T-helper 9 cell (primary cell): ENCODE measurements at regions not wholly inside any gene's neighbourhood (a gene's known extent, or its start where the extent isn't known, plus 50 kb on each side); places are given as distances from the start of the nearest gene placed in this dataset.

ENCODE experiments used
- DNase-seq: peaks from one replicate; pipeline ENCODE4 v3.0.0-alpha.2; 2020

DNA sequence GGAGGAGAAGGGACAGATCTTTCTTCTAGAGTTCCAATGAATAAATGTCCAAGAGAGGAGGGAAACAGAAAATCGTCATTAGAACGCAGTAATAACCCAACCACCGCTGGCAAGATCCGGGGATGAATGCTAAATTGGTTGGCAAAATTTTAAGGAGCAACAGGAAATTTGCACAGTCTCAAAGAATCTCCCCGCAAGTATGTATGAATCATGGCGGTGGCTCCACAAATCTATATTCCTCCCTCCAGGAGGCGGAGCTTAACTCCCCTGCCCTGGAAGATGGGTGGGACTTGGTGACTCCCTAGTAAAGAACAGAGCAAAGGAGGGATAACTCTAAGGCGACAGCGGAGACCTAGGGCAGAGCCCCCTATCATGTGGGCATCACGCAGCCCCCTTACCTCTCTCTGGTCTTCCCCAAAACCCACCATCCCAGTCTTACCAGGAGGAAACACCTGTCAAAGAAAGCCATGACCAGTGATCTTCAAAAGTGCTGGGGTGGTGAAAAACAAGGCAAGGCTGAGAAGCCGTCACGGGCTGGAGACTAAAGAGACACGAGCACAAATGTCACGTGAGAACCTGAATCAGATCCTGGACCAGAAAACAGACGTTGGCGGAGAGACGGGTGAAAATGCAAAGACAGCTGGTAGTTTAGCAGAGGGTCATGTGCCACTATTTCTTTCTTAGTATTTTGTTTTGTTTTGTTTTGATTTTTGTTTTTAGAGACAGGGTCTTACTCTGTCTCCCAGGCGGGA, 125.8 kb downstream of the NCOR2 start:
- DNase-seq = no peak

DNA sequence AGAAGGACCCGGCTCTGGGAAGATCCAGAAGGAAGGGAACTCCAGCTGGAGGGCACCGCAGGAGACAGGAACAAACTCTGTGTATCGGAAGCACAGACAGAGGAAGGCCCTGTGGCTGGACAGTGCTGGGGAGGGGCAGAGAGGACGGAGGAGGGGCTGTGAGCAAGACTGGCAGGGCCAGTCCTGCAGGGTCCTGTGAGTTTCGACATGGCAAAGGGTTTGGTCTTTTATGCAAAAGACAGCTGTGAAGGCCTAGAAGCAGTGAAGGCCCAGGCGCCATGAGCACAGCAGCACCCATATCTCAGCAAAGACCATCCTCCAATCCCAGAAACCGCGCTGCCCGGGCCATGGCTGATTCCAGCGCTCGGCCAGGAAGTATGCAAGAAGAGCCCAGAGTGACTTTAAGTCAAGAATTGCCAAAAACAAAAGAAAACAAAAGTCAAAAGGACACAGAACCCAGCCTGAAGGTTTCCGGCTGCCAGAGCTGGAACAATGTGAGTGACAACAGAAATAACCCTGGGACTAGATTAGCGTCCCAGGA, 126.5 kb downstream of the NCOR2 start:
- DNase-seq = no peak

DNA sequence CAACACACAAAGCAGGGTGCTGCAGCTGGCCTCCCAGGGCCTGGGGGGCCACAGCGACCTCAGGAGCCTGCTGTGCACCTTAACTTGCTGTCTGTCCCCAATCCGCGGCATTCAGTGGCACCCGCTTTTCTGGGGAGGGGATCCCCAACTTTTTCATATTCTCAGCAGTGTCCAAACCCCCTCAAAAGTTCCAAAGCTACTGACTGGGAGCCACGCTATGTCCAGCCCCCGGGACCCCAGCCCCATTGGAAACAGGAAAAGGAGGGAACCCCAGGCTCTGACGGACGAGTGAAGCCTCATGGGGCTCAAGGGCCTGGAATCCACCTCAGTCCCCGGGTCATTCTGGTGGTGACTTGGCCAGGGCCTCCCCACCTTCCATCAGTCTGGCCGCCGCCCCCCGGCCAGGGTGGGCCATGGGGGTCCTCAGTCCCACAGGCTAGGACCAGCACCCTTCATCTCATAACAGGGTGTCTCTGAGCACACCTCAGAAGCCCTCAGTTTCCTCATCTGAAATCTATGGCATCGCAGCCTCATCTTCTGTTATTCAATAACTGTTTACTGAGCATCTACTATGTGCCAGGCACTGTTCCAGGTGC, 127.3 kb downstream of the NCOR2 start:
- no peak for DNase-seq

DNA sequence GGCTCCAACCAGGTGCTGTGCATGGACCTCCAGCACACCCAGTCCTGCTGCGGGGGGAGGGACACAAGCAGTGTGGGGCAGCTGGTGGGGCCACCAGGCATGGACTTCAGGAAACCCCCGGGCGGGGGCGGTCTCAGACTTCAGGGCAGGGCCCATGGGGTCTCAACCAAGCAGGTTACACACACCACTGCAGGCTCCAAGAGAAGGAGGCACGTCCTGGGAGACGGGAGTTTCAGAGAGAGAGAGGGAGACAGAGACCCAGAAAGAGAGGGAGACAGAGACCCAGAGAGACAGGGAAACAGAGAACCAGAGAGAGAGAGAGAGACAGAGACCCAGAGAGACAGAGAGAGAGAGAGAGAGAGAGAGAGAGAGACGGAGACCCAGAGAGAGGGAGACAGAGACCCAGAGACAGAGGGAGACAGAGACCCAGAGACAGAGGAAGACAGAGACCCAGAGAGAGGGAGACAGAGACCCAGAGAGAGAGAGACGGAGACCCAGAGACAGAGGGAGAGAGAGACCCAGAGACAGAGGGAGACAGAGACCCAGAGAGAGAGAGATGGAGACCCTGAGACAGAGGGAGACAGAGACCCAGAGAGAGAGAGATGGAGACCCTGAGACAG, 128.9 kb downstream of the NCOR2 start:
- DNase-seq = no peak

DNA sequence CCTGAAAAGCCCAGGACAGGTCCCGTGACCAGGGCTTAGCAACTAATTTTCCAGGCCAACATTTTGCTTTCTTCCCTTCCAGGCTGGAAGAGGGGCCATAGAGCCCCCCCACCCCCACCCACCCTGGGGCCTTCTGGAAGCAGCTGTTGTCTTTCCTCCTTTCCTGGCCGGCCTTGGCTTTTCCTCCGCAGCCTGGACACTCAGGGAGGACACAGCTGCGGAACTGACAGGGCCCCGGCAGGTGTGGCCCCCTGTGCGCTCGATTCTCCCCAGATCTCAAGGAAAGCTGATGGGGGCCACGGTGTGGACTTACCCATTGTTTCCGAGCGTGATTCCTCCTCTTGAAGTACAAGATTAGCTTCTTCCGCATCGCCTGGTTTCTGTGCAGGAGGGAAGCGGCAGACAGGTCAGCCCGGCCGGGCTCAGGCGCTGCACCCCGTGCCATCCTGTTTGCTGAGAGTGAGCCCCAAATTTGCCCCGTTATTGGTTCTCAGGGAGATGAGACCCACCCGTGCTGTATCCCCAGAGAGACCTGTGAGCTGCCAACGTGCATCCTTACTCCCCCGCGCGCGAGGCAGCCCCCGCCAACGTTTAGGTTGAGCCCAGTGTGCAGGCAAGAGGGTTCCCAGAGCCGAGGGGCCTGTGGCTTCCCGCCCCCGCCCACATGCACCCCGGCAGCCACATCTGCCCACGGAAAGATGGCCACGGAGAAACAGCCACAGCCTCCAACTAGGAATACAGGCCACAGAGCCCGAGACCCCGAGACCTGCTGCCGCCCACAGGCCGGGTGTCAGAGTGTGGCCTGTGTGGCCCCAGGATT, 129.6 kb downstream of the NCOR2 start:
- DNase-seq = no peak

DNA sequence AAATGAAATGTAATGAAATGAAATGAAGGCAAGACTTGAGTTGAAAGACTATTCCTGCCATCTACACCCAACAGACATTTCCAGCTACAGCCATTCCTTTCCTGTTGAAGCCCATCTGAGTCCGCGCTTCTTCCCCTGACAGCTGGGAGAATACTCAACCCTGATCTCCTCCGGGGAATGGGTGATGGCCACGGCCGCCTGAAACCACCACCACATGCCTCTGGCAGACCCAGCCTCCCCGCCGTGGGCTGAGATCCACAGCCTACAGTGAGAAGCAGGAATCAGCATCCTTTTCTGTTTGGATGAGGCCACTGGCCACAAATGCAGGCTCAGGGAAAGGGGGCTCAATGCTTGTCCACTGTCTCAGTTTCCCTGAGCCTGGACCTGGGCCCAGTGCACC, 130.3 kb downstream of the NCOR2 start:
- DNase-seq = no peak

DNA sequence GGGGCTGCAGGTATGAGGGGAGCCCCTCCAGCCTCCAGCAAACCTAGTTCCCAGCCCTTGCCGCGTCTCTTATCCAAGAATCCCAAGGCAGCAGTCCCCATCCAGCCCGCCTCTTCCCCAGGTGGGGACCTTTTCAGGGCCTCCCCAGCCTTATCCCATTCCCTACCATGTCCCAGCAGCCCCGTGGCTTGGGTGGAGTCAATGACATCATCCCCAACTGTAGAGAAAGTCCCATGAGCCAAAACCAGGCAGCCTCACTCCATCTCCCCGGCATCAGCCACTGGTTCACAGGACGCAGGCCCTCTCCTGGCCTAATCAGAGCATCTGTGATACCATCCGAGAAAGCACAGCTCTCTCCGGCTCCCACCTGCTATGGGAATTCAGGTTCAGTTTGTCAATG, 131.0 kb downstream of the NCOR2 start:
- DNase-seq = no peak

DNA sequence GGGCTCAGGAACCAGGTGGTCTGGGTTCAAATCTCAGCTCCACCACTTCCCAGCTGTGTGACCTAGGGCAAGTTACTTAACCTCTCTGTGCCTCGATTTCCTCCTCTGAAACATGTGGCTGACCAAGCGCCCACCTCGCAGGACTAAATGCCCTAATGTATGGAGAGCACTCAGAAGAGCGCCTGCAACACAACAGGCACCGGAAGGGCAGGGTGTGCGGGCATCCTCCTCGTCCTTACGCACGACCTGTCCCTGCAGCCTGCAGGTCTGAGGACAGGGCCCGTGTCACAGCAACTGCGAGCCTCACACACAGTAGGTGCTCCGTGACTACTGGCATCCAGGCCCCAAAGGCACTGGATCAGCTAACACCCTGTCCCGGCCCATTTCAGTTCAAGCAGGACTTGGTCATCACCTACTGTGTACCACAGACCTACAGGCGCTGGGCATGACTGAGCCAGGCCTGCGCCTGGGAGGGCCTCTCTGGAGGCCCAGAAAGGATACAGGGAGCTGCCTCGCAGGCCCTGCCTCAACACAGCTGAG, 131.5 kb downstream of the NCOR2 start:
- no peak for DNase-seq

DNA sequence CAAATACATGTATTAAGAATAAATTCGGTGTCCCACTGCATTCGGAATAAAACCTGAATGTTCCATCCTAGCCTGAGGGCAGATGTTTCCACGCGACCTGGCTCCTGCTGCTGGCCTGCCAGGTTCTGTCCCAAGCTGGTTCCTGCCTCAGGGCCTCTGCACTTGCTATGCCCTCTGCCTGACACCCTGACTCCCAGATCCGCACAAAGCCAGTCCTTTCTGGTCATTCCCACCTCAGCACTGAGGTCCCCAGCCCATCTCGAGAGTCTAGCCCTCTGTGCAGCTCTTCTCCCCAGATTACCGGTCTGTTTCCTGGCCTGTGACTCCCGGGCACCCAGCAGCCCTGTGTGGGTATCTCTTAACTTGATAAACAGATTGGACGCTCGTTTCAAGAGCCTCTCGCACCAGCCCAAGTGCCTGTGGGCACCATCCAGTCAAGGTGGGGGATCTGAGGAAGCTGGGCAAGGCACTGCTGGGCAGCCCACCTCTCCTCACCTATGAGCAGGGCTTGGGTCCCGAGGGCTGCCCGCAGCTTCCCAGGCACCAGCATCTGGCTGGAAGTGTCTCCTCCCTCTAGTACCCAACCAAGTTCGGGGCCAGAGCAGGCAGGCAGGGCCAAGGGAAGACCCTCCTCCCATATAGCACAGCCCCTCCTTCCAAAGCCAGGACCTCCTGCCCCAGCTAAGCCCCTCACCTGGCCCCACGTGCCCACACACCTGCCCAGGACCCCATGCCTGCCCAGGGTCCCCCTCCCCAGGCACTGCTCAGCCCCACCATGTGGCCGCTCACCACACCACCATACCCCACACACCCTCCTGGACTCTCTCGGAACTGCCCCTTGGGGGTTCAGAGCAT, 132.2 kb downstream of the NCOR2 start:
- no peak for DNase-seq

DNA sequence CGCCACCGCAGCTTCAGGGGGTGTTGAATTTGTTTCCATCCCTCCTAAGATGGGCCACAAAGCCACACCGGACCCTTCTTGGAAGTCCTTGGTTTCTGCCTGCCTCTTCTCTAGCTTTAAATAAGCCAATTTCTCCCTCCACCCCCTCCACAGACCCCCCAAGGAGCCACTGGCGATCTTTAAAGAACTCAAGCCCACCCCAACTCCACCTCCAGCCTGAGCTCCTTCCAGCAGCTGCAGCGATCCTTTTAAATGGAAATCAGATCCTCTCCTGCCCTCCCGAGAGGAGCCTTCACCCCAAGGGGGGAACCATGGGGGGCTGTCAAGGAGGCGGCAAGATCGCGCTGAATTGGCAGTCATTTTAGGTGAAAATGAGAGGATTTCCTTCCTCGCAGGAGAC, 133.1 kb downstream of the NCOR2 start:
- DNase-seq = no peak

DNA sequence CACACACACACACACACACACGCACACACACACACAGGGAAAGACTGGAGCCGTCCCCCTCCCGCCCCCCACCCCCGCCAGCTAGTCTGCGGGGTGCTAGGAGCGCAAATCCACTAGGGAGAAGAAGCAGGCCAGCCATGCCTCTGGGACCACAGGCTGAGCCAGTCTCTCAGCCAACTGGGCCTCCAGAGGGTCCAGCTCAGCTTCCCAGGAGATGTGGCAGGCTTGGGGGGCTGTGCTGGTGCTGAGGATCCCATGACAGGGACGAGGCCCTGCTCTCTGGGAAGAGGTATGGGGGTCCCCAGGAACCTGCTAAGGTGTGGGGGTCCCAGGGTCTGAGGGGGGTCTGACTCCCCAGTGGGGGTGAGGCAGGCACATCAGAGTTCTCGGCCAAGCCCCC, 133.5 kb downstream of the NCOR2 start:
- DNase-seq = no peak

DNA sequence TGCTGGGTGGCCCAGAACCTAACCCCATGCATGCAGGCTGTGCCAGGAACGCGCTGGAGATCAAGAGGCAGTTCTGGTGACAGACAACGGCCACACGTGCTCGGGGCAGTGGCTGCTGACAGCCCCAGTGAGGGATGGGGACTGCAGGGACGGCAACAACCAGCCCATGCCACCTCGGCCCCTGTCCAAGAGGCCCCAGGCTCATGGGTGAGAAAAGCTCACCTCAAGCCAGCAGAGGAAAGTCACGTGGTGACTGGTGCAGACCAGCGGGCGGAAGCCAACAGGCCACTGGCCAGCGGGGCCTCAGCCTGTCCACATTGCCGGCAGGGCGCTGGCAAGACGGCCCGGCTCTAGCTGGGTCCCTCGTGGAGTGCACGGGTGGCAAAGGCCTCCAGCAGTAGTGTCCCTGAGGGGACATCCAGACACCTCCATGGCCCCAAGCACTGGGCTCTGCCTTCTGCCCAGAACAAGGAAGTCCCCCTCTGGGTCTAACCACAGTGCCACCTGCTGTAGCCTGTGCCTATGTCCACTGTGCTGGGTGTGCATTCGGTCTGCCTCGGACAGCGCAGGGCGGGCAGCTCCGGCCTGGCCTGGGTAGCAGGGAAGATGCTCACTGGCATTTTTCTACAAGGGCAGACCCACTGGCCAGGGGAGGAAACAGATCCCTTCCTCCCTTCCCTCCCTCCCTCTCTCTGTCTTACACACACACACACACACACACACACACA, 134.1 kb downstream of the NCOR2 start:
- DNase-seq = no peak

DNA sequence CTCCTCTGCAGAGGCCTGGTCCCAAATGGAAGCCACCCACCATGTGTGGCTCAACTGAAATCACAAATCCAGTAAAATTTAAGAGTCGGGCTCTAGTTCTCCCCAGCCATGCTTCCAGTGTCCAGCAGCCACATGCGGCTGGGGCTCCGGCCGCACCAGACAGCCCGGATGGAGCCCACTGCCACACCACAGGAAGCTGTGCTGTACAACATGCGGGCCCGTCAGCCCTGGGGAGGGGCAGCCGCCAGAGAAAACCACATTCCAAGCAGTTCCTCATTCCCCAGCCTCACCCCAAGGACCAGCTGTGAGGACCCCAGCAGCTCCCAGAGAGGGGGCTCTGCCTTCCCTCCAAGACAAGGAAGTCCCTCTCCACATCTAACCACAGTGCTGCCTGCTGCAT, 135.0 kb downstream of the NCOR2 start:
- no peak for DNase-seq

DNA sequence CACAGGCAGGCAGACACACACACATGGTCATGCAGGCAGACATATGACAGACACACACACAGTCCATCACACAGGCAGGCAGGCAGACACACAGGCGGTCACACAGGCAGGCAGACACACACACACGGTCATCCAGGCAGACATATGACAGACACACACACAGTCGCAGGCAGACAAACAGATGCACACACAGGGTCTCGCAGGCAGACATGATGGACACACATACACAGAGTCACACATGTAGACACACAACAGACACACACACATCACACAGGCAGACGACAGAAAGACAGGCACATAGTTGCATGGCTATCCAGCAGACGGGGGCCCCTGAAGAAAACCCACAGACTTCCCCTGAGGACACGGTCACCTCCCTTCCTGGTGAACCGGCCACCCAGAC, 135.4 kb downstream of the NCOR2 start:
- no peak for DNase-seq

DNA sequence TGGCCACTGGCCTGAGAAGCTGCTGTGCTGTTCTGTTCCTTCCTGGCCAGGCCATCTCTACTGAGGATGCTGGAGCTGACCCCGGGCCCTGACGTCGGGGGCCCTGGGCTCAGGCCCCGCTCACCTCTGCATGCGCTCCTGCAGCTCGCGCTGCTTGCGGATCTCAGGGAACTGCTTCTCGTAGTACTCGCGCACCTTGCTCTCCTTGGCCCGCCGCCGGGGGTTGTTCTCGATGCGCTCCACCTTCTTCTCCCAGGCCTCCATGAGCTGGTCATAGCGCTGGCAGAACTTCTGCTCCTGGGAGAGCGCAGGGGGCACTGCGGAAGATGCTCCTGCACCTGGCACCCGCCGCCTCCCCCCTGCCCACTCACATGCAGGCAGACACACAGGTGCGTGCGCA, 135.6 kb downstream of the RFLNA start:
- no peak for DNase-seq

DNA sequence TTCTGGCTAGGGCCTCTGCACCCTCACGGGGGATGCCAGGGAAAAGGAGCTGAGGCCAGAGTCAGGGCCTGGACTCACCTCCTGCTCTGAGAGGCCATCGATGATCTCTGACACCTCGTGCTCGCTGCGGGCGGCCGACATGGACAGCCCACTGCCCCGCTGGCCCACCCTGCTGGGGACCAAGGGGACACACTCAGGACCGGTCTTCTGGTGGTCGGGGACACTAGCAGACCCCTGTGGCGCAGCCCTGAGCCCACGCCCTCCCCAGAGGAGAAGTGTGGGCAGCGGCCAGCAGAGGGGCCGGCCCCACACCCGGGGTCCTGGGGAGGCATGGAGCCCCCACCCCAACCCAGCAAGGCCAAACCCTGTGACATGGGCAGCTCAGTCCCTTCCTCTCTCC, 134.6 kb downstream of the RFLNA start:
- DNase-seq = no peak

DNA sequence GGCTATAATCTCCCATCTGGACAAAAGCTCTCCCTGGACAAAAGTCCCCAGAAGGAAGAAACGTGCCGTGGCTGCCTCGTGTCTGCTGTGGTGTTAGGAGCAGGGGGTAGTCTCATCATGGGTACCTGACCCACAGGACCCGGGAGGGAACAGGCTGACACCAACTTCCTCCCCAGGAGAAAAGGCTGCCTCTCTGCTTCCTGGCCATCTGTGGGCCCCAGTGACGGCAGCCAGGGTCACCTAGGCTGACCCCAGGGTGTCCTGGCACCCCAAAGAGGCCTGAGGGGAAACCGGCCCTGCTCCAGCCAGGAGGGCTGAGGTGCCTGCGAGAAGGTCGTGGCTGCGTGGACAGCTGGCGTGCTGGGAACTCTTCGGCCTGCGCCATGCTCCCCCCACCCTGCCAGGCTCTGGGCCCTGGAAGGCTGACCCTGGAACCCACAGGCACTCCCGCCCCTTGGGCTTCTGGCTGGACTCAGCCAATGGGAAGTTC, 133.9 kb downstream of the RFLNA start:
- no peak for DNase-seq

DNA sequence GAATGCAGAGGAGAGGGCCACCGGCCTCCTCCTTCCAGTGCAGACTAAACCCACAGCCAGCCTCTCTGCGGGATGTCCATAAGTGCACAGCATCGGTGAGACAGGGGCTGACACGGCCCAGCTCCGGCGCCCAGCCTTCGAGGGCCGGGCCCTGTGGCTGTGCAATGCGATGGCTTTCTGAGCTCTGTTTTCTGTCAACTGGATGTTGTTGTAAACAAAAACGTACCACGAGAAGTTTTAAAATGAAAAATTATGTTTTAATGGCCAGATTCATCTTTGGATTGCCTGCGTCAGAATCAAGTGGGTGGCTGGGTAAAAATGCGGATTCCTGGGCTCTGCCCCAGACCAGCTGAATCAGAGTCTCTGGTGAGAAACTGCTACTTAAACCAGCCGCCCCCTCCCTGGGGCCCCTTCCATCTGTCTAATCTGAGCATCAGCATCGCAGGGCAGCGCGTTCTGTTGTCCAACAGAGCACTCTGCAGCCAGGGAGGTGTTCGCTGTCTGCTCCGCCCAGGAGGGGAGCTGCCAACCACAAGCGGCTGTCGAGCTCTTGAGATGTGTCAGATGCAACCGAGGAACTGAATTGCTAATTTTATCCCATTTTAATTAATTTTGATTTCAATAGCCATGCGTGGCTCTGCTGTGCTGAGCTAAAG, 133.4 kb downstream of the RFLNA start:
- DNase-seq = no peak

DNA sequence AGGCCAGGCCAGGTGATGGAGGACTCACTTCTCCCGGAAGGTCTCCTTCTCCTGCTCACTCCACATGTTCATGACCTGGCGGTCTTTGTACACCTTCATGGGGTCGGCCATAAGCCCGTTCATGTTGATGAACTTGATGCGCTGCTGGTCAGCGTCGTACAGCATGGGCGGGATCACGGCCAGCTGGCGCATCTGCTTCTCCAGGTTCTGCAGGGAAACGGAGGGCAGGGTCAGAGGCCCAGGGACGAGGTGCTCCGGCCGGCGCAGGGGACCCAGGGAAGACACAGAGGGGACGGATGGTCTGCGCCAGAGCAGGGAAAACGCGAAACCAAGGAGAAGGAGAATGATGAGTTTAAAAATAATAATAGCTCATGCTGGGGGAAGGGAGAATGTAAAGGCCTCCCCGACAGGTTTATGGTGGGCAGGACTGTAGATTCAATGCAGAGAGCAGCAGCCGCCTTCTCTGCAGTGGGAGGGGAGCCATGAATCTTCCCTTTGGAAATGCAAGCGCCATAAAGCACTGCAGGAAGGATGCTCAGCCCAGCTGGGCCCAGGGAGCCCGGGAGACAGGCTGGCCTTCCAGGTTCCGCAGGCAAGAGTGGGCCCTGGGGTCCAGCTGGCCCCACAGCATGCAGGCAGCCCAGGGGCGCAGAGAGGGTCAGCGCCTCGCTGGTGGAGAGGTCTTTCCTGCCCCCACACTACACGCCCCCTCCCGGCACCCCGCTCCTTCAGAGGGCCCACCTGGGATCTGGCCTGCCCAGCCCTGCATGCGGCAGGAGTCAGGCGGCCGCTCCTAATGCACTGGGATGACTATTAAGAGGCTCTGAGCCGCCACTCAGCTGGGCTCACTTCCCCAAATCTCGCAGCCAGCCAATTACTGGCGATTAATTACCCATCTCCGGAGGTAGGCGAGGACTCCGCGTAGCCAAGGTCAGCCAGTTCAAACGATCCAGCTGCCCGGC, 132.0 kb downstream of the RFLNA start:
- DNase-seq = no peak
